Upper lobe of left lung (tissue), 6 donors: ENCODE measurements at regions not wholly inside any gene's neighbourhood (a gene's known extent, or its start where the extent isn't known, plus 50 kb on each side); places are given as distances from the start of the nearest gene placed in this dataset.
A peak's percentile ranks its signal among the peaks of the same experiment; 100 is the strongest.

Experiments
- ATAC-seq, 2 donors: fragments of 200-7000 bp; cut with Tn5 transposase; one replicate each; pipeline ENCODE4 v1.9.1; 2022; ENCODE audit warnings: mild to moderate bottlenecking in 2 of 2, moderate library complexity in 2 of 2; ENCODE audit not compliant: low FRiP score in 2 of 2
- DNase-seq, 2 donors: peaks; one replicate each; pipeline ENCODE4 v3.0.0-alpha.2; 2019 to 2020
- H3K27ac ChIP-seq, 4 donors: fragments of 200-600 bp; sonication (generic); one replicate each; pipeline ENCODE4 v1.5.1; 2016 to 2019
- H3K27me3 ChIP-seq, 4 donors: fragments of 200-600 bp; sonication (generic); one replicate each; pipeline ENCODE4 v1.5.1; 2017 to 2019
- H3K36me3 ChIP-seq, 4 donors: fragments of 200-600 bp; sonication (generic); one replicate each; pipeline ENCODE4 v1.5.1; 2016 to 2019
- H3K4me1 ChIP-seq, 4 donors: fragments of 200-600 bp; sonication (generic); one replicate each; pipeline ENCODE4 v1.5.1; 2018 to 2019
- H3K4me3 ChIP-seq, 4 donors: fragments of 200-600 bp; sonication (generic); one replicate each; pipeline ENCODE4 v1.5.1; 2017 to 2019; ENCODE audit warnings: mild to moderate bottlenecking in 2 of 4, moderate library complexity in 1 of 4
- H3K9me3 ChIP-seq, 4 donors: fragments of 200-600 bp; sonication (generic); one replicate each; pipeline ENCODE4 v1.5.1; 2018 to 2019
- CTCF ChIP-seq, 6 experiments: fragments of 450-650 bp in 4 of 6; fragments of 200-600 bp in 2 of 6; sonication (generic) in 2 of 6; IDR thresholded peaks; one replicate each; pipeline ENCODE4 v1.5.1; 2016 to 2019; ENCODE audit warnings: antibody characterized with exemption in 6 of 6
- EP300 ChIP-seq, 4 donors: sonication (generic); formaldehyde crosslinking; IDR thresholded peaks; one replicate each; pipeline ENCODE4 v1.5.1; 2017; ENCODE audit warnings: antibody characterized with exemption in 4 of 4, control low read depth in 2 of 4
- POLR2A ChIP-seq, 4 donors: fragments of 450-650 bp; IDR thresholded peaks; one replicate each; pipeline ENCODE4 v1.5.1; 2016 to 2017; ENCODE audit warnings: antibody characterized with exemption in 4 of 4, mild to moderate bottlenecking in 2 of 4
- POLR2AphosphoS5 ChIP-seq, 2 donors: sonication (generic); formaldehyde crosslinking; IDR thresholded peaks; one replicate each; pipeline ENCODE4 v1.5.1; 2017; ENCODE audit warnings: antibody characterized with exemption in 2 of 2
- WGBS, 2 donors: methylation state at CpG; one replicate each; pipeline ENCODE4 v1.1.5; 2017 to 2018; 5-methylcytosine and 5-hydroxymethylcytosine counted together
- donor health status: DM: no; HTN: no; CAD: no; lungs with moderate emphysema.
- donor health status: DM: no; HTN: yes; CAD: no; lungs with severe emphysema.

- no peak overlapping the region for H3K4me3 ChIP-seq
- H3K27me3 ChIP-seq: no peaks in the 10 kb centered on the region
- WGBS, 2 donors: 66 to 80% methylated on average over 2 of the region's 2 CpGs
- no peaks in the 10 kb centered on the region for H3K4me1 ChIP-seq
- DNase-seq (no peak), ATAC-seq (no peak)
- no peaks in the 10 kb centered on the region for H3K36me3 ChIP-seq
- no peak overlapping the region for H3K27ac ChIP-seq
- TF ChIP-seq CTCF (IDR thresholded peaks at IDR 0.05) (no peak), POLR2AphosphoS5 (IDR thresholded peaks at IDR 0.05) (no peak), EP300 (IDR thresholded peaks at IDR 0.05) (no peak), POLR2A (IDR thresholded peaks at IDR 0.05) (no peak)
- no peaks in the 10 kb centered on the region for H3K9me3 ChIP-seq
Measured at GRCh38 chr20:10109641-10110040, 74.9 kb downstream of the ANKEF1 start.

DNA sequence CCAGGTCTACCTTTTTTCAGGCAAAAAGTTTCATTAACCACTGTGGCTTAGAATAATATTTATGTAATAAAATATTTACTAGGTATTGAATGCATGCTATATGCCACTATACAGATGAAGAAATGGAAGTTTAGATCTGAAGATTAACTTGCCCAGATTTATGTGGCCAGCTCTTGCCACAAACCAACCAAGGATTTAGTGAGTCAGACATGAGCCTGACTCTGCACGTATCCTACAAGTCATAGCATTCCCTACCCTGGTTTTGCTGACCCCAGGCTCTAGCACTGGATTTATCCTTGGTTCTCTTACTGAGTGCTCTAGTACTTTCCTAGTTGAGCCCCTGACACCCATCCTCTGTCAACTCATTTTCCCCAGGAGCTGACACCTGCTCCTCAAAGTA, 75.4 kb downstream of the ANKEF1 start:
- 83 to 91% methylated on average over 1 of the region's 1 CpG for WGBS, 2 donors
- no peak overlapping the region for H3K4me3 ChIP-seq
- H3K36me3 ChIP-seq: no peaks in the 10 kb centered on the region
- no peak for ATAC-seq
- H3K27ac ChIP-seq: no peak overlapping the region
- DNase-seq: no peak
- H3K27me3 ChIP-seq: no peaks in the 10 kb centered on the region
- H3K9me3 ChIP-seq: no peaks in the 10 kb centered on the region
- TF ChIP-seq POLR2A (IDR thresholded peaks at IDR 0.05): no peak
- TF ChIP-seq POLR2AphosphoS5 (IDR thresholded peaks at IDR 0.05): no peak
- TF ChIP-seq CTCF (IDR thresholded peaks at IDR 0.05): no peak
- no peak for TF ChIP-seq EP300 (IDR thresholded peaks at IDR 0.05)
- no peaks in the 10 kb centered on the region for H3K4me1 ChIP-seq

GRCh38 chr20:10111139-10111958, 76.6 kb downstream of the ANKEF1 start:
- ATAC-seq (no peak), DNase-seq (no peak)
- Histone ChIP-seq H3K4me3 (no peak overlapping the region), H3K27ac (no peak overlapping the region), H3K4me1 (no peaks in the 10 kb centered on the region), H3K9me3 (no peaks in the 10 kb centered on the region), H3K27me3 (no peaks in the 10 kb centered on the region), H3K36me3 (no peaks in the 10 kb centered on the region)
- 60 to 62% methylated on average over 4 to 5 of the region's 5 CpGs for WGBS, 2 donors
- TF ChIP-seq EP300 (IDR thresholded peaks at IDR 0.05): no peak
- TF ChIP-seq POLR2AphosphoS5 (IDR thresholded peaks at IDR 0.05): no peak
- no peak for TF ChIP-seq CTCF (IDR thresholded peaks at IDR 0.05)
- TF ChIP-seq POLR2A (IDR thresholded peaks at IDR 0.05): no peak

DNA sequence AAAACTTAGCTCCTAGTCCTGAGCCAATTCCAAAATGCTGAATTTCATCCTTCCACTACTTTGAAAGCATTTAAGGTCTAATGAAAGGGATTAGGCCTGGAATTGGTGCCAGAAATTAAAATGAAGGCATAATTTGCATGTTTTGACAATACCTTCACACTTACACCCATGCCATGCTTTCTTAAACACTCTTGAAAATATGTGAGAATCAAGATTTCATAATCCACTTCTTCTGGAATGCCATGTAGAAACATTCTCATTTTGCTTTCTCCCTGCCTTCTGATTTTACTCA, 77.1 kb downstream of the ANKEF1 start:
- Histone ChIP-seq H3K36me3 (no peaks in the 10 kb centered on the region), H3K9me3 (no peaks in the 10 kb centered on the region), H3K27me3 (no peaks in the 10 kb centered on the region), H3K4me1 (no peaks in the 10 kb centered on the region), H3K4me3 (no peak overlapping the region), H3K27ac (no peak overlapping the region)
- DNase-seq (no peak), ATAC-seq (no peak)
- TF ChIP-seq CTCF (IDR thresholded peaks at IDR 0.05) (no peak), POLR2A (IDR thresholded peaks at IDR 0.05) (no peak), POLR2AphosphoS5 (IDR thresholded peaks at IDR 0.05) (no peak), EP300 (IDR thresholded peaks at IDR 0.05) (no peak)

DNA sequence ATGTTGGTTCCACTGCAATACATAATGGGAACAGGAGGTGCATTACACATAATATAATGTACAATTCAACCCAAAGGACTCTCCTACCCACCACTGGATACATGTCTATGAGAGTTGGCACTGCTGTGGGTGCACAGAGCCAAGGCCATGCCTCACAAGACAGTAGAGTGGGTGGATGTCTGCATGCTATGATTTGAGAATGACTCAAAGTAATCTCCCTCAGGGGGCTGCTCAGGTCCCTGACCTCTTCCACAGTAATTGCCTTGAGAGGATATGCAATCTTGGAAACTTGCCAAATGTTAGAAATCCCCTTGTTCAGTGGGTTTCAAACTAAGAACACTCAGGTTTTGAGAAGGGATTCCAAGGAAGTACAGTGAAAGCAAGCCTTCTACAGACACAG, 79.0 kb downstream of the ANKEF1 start:
- Histone ChIP-seq H3K4me3 (no peak overlapping the region), H3K27ac (no peak overlapping the region), H3K9me3 (no peaks in the 10 kb centered on the region), H3K27me3 (no peaks in the 10 kb centered on the region), H3K36me3 (no peaks in the 10 kb centered on the region), H3K4me1 (no peaks in the 10 kb centered on the region)
- DNase-seq (no peak), ATAC-seq (peak in 1 of 2 donors; percentile 53)
- no peak for TF ChIP-seq POLR2AphosphoS5 (IDR thresholded peaks at IDR 0.05)
- TF ChIP-seq POLR2A (IDR thresholded peaks at IDR 0.05): no peak
- no peak for TF ChIP-seq EP300 (IDR thresholded peaks at IDR 0.05)
- TF ChIP-seq CTCF (IDR thresholded peaks at IDR 0.05): no peak
